ENCODE measurements at regions not wholly inside any gene's neighbourhood (a gene's known extent, or its start where the extent isn't known, plus 50 kb on each side); places are given as distances from the start of the nearest gene placed in this dataset.

GRCh38 chr14:22488522-22489243 is 100.3 kb downstream of the DAD1 start:
- no peak for TF ChIP-seq CTCF (IDR thresholded peaks at IDR 0.05)
- no peaks in the 10 kb centered on the region for H3K36me3 ChIP-seq
- ATAC-seq (no peak), DNase-seq (no peak)
- peaks cover 0 to 68% (median 33%) of the 10 kb centered on the region in 9 donors for H3K4me1 ChIP-seq
- no peak overlapping the region for H3K4me3 ChIP-seq
- 63 to 70% methylated on average over 10 of the region's 10 CpGs for WGBS, 2 donors
- no peaks in the 10 kb centered on the region for H3K9me3 ChIP-seq
- intact Hi-C loops (cut with DNase I) = loop anchor here in 1 of 10 donors (5.0 kb wide), 1 partner anchor 59 kb away; no protein-coding TSS in a partner anchor
- peaks cover 0 to 3% (median 0%) of the 10 kb centered on the region in 7 donors for H3K27me3 ChIP-seq
- peak overlapping the region in 3 of 10 donors; percentile 7 to 75 (median 56) for H3K27ac ChIP-seq

- H3K4me1 ChIP-seq = peaks cover 0 to 70% (median 35%) of the 10 kb centered on the region in 9 donors
- peak overlapping the region in 3 of 10 donors; percentile 7 to 75 (median 56) for H3K27ac ChIP-seq
- H3K36me3 ChIP-seq = no peaks in the 10 kb centered on the region
- 25 to 64% methylated on average over 1 of the region's 1 CpG for WGBS, 2 donors
- no peaks in the 10 kb centered on the region for H3K9me3 ChIP-seq
- TF ChIP-seq CTCF (IDR thresholded peaks at IDR 0.05) = no peak
- no peak overlapping the region for H3K4me3 ChIP-seq
- intact Hi-C loops (cut with DNase I) = loop anchor here in 1 of 10 donors (5.0 kb wide), 1 partner anchor 59 kb away; no protein-coding TSS in a partner anchor
- peaks cover 0 to 3% (median 0%) of the 10 kb centered on the region in 7 donors for H3K27me3 ChIP-seq
- peak in 2 of 8 donors; percentile 20 to 46 for ATAC-seq
- no peak for DNase-seq
Observed at GRCh38 chr14:22487941-22488340, 101.1 kb downstream of the DAD1 start.

GRCh38 chr14:22487401-22487800 is 101.6 kb downstream of the DAD1 start:
- DNase-seq (no peak), ATAC-seq (peak in 1 of 8 donors; percentile 11)
- intact Hi-C loops (cut with DNase I) = loop anchor here in 1 of 10 donors (5.0 kb wide), 1 partner anchor 60 kb away; no protein-coding TSS in a partner anchor
- H3K27me3 ChIP-seq = peaks cover 0 to 3% (median 0%) of the 10 kb centered on the region in 7 donors
- TF ChIP-seq CTCF (IDR thresholded peaks at IDR 0.05) = no peak
- H3K4me3 ChIP-seq = no peak overlapping the region
- no peaks in the 10 kb centered on the region for H3K36me3 ChIP-seq
- H3K27ac ChIP-seq = peak overlapping the region in 3 of 10 donors; percentile 53 to 75 (median 56)
- no peaks in the 10 kb centered on the region for H3K9me3 ChIP-seq
- 64 to 74% methylated on average over 1 of the region's 1 CpG for WGBS, 2 donors
- H3K4me1 ChIP-seq = peaks cover 0 to 75% (median 41%) of the 10 kb centered on the region in 9 donors

GRCh38 chr14:22486675-22487074 is 102.3 kb downstream of the DAD1 start:
- ATAC-seq (no peak), DNase-seq (no peak)
- no peak overlapping the region for H3K4me3 ChIP-seq
- peaks cover 0 to 83% (median 48%) of the 10 kb centered on the region in 9 donors for H3K4me1 ChIP-seq
- no peak for TF ChIP-seq CTCF (IDR thresholded peaks at IDR 0.05)
- WGBS, 2 donors = 70 to 90% methylated on average over 5 of the region's 5 CpGs
- peaks cover 0 to 3% (median 0%) of the 10 kb centered on the region in 7 donors for H3K27me3 ChIP-seq
- intact Hi-C loops (cut with DNase I) = loop anchor here in 1 of 10 donors (5.0 kb wide), 1 partner anchor 61 kb away; no protein-coding TSS in a partner anchor
- H3K9me3 ChIP-seq = no peaks in the 10 kb centered on the region
- peak overlapping the region in 4 of 10 donors; percentile 11 to 75 (median 34) for H3K27ac ChIP-seq
- no peaks in the 10 kb centered on the region for H3K36me3 ChIP-seq
